Epithelial cell of esophagus (primary cell): ENCODE measurements at regions not wholly inside any gene's neighbourhood (a gene's known extent, or its start where the extent isn't known, plus 50 kb on each side); places are given as distances from the start of the nearest gene placed in this dataset.
"Not testable (repeated sequence)": the region's sequence is repeated elsewhere in the genome, so short reads cannot be mapped to it uniquely, and the experiment has no call there.

Source experiments
- DNase-seq: peaks from one replicate; pipeline ENCODE4 v3.0.0; 2010; ENCODE audit warnings: low read depth
- H3K4me3 ChIP-seq: 2 replicates; pipeline ENCODE4 v1.5.1; 2011; ENCODE audit warnings: mild to moderate bottlenecking, low read length, control low read depth
- CTCF ChIP-seq: IDR thresholded peaks from 2 replicates; pipeline ENCODE4 v1.5.1; 2011; ENCODE audit warnings: low read depth, mild to moderate bottlenecking, low read length, control low read depth, inconsistent platforms; ENCODE audit not compliant: insufficient read depth; ENCODE audit errors: missing control alignments

- H3K4me3 ChIP-seq, result no peak overlapping the region
- TF ChIP-seq CTCF, result no peak
- DNase-seq, result no peak
Observed at GRCh38 chr7:91379236-91379635, 115.0 kb downstream of the FZD1 start.

GRCh38 chr7:91379991-91380390 is 115.8 kb downstream of the FZD1 start:
- no peak overlapping the region for H3K4me3 ChIP-seq
- TF ChIP-seq CTCF, result no peak
- DNase-seq, result no peak

GRCh38 chr7:91383053-91383904 is 119.0 kb downstream of the FZD1 start:
- no peak for DNase-seq
- H3K4me3 ChIP-seq, result no peak overlapping the region
- TF ChIP-seq CTCF, result no peak

- no peak for TF ChIP-seq CTCF
- no peak for DNase-seq
- no peak overlapping the region for H3K4me3 ChIP-seq
Observed at GRCh38 chr7:91383905-91384274, 119.7 kb downstream of the FZD1 start.

- DNase-seq, H3K4me3 ChIP-seq: not testable (repeated sequence)
Observed at GRCh38 chr7:91394757-91395156, 130.5 kb downstream of the FZD1 start.

- DNase-seq, H3K4me3 ChIP-seq: not testable (repeated sequence)
Observed at GRCh38 chr7:91395313-91395712, 131.1 kb downstream of the FZD1 start.

- TF ChIP-seq CTCF, result no peak
- H3K4me3 ChIP-seq, result no peak overlapping the region
- DNase-seq, result no peak
Observed at GRCh38 chr7:91397096-91397495, 132.9 kb downstream of the FZD1 start.

- H3K4me3 ChIP-seq, result no peak overlapping the region
- DNase-seq, result no peak
- no peak for TF ChIP-seq CTCF
Observed at GRCh38 chr7:91397612-91398011, 133.4 kb downstream of the FZD1 start.
